DMS 273 (cell line): ENCODE measurements at regions not wholly inside any gene's neighbourhood (a gene's known extent, or its start where the extent isn't known, plus 50 kb on each side); places are given as distances from the start of the nearest gene placed in this dataset.

Experiments
- DNase-seq: peaks from one replicate; lab custom pipeline; 2025; ENCODE audit not compliant: unreplicated experiment; lab: John Stamatoyannopoulos, UW

DNA sequence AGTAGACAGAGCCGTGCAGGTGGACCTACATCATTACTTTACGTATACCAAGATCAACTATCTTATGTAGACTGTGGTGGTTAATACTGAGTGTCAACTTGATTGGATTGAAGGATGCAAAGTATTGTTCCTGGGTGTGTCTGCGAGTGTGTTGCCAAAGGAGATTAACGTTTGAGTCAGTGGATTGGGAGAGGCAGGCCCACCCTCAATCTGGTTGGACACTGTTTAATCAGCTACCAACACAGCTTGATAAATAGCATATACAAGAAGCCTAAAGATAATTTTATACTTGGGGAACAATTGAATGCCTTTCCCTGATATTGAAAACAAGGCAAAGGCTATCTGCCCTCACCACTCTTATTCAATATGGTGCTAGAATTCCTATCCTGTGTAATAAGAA, 604.2 kb upstream of the ZEB2 start:
- DNase-seq = no peak

GRCh38 chr2:145123606-145124005, 603.7 kb upstream of the ZEB2 start:
- DNase-seq = no peak

- no peak for DNase-seq
Measured at GRCh38 chr2:145119225-145119624, 599.3 kb upstream of the ZEB2 start.

GRCh38 chr2:145116834-145117725, 597.2 kb upstream of the ZEB2 start:
- no peak for DNase-seq

GRCh38 chr2:145116056-145116455, 596.1 kb upstream of the ZEB2 start:
- no peak for DNase-seq

GRCh38 chr2:145114726-145115125, 594.8 kb upstream of the ZEB2 start:
- no peak for DNase-seq

DNA sequence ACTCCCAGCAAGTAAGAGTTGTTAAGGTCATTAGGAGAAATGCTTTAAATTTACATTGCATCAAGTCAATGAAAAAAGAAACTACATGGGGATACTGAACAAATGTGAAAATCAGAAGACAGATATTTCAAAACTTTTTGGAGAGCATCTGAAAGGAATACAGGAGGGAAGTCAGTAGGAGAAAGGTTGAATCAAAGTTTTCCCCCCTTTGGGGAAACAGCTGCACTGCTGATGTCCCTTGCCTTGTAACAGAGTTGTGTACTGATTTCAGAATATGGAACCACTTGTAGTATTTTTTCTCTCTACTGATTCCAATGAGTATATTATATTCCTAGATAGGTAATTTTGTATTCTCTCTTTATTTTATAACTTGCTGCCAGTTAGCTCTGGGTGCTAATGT, 592.5 kb upstream of the ZEB2 start:
- DNase-seq = no peak

DNA sequence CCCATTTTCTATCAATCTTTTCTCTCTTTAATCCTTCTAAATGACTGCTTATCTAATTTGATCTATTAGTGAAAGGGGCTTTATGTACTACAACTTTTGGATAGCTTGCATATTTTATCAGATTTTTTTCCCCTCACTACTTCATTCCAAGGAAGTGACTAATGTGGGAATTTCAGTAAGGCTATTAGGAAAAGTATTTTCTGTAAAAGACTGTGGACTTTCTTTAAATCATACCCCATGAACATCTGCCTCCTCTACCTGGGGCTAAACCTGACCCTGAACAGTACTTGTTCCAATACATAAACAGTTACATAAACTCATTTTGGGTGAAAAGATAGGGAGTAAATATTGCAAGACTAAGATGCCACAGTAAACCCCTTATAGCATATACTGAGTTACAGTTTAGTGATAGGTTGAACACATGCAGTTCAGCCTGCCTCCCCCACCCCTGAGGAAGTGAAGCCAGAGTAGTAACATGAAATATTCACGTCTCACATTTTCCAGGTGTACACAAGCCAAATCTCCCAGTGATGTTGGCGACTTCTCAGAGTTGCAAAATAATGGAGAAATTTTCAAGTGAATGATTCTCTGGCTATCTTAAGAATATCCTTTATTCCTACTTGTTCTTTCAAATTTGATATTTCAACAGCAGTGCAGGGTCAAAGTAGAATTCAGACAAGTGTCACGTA, 590.9 kb upstream of the ZEB2 start:
- DNase-seq = no peak

GRCh38 chr2:145108959-145109710, 589.2 kb upstream of the ZEB2 start:
- DNase-seq = no peak

DNA sequence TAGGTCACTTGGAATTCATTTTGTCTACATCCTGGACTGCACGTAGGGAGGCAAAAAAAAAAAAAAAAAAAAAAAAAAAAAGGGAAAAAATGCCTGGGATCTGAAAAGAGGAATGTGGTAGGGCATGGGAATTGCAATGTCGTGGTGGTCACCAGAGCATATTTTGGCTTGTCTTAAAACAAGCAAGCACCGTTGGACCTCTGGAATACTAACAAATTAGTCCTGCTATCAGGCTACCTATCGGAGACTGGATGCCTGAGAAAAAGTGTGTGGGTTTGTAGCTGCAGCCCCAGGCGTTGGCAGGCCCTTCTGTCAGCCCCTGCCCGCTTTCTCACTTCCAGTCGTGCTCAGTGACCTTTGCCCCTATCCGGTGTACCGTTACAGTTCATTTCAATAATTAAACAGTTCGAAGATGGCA, 588.5 kb upstream of the ZEB2 start:
- DNase-seq = no peak

DNA sequence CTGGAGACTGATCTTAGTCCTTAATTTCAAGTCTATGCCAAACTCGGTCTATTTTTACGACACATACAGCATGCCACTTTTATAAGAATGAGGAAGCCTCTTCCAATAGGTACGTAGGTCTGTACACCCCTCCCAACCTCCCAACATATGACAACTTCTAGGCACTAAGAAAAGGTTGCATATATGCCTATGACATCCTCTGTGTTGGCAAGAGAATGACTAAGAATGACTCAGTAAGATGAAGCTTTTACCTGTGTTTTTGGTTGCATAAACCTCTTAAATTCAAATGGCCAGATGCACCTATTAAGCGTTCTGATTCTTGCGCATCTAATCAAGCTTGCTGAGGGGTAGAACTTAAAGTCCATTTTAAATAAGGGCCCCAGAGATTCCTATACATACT, 586.4 kb upstream of the ZEB2 start:
- no peak for DNase-seq

- no peak for DNase-seq
Measured at GRCh38 chr2:145102706-145103105, 582.8 kb upstream of the ZEB2 start.

- no peak for DNase-seq
Measured at GRCh38 chr2:145100301-145100700, 580.4 kb upstream of the ZEB2 start.

DNA sequence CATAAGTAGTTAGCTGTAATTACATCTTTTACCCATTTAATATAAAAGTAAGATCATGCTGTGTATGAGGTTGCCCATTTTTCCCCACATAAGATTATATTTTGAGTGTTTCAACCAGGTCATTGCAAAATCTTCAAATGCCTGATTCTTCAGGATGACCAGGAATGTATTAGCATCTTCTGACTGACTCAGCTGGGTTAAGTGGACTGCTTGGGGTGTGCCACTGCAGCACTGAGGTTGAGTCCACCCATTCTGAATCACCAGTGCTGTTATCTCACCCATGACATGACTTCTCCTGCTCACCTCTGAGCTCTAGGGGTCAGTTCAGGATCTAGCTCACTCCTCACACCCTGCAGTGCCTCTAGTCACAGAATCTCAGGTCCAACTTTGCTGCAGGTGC, 576.7 kb upstream of the ZEB2 start:
- no peak for DNase-seq

- no peak for DNase-seq
Measured at GRCh38 chr2:145095641-145096435, 575.9 kb upstream of the ZEB2 start.

DNA sequence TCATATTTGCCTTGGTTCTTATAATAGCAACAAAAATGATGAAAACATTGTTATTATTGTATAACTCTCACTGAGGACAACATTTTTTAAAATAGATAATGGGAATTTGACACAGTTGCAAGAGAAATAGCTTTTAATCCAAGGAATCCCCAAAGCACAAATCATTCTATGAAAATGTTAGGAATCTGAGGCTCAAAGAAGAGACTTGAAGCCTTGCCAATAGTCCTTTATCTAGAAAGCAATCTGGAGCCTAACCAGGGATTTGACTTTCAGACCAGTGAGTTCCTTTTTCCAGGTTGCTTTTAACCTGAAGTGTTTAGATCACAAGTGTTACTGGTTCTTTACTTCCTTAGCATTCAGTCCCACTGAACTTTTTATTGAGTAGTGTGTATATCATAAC, 574.5 kb upstream of the ZEB2 start:
- no peak for DNase-seq

GRCh38 chr2:145091967-145092366, 572.0 kb upstream of the ZEB2 start:
- no peak for DNase-seq

GRCh38 chr2:145090841-145091761, 571.2 kb upstream of the ZEB2 start:
- no peak for DNase-seq

DNA sequence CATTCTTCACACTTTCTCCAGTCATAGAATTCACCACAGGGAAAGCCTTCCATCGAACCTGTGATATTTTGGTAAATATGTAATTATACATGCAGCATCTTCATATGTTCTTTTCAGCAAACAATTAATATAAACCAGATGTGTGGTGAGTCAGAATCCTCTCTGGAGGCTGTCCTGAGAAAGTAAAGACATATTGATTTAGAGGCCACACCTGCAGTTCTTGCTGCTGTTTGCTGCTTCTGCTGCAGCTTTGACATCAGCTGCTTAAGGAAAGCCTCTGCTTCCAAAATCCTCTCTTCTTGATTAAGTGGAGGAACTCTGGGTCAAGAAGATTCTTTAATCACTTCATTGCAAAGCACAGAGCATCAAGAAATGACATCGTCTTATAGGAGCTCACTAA, 568.8 kb upstream of the ZEB2 start:
- DNase-seq = no peak

DNA sequence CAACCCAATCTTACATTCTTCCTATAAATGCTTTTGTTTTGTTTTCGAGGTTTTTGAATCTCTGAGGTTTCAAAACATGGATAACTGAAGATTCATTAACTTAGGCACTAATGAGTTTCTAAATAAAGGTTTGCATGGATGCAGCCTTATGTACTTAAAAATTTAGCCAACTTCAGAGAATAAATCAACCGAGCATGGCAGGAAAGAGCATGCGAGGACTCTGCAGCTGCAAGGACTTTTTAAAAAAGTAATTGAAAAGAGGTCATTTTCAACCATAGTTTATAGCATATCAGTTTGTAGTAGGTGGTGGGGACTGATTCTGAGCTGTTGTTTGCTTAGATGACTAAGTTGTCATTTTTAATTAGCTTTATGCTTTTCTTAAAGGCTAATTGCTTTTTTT, 567.0 kb upstream of the ZEB2 start:
- DNase-seq = no peak
